AG04450 (cell line): ENCODE measurements at regions not wholly inside any gene's neighbourhood (a gene's known extent, or its start where the extent isn't known, plus 50 kb on each side); places are given as distances from the start of the nearest gene placed in this dataset.

ENCODE experiments used
- CTCF ChIA-PET: fragments of 300-600, 350-600 bp; formaldehyde crosslinking; extraction: SDS; loops from one replicate; lab custom pipeline; 2022; ENCODE audit warnings: antibody characterized with exemption, inconsistent platforms; lab: Charles Lee
- POLR2A ChIA-PET: fragments of 350-600 bp; formaldehyde crosslinking; extraction: SDS; loops from one replicate; lab custom pipeline; 2021; ENCODE audit warnings: antibody characterized with exemption, inconsistent platforms; lab: Yijun Ruan, JAX
- DNase-seq: peaks from one replicate; pipeline ENCODE4 v3.0.0-alpha.2; 2011; ENCODE audit warnings: low read depth, low spot score
- H3K27ac ChIP-seq: one replicate; pipeline ENCODE4 v1.5.1; 2012; ENCODE audit warnings: low read depth, low read length, control low read depth
- H3K27me3 ChIP-seq: one replicate; pipeline ENCODE4 v1.6.0; 2012; ENCODE audit warnings: low read length; ENCODE audit not compliant: control insufficient read depth, insufficient read depth
- H3K4me3 ChIP-seq: 2 replicates; pipeline ENCODE4 v1.5.1; 2011; ENCODE audit warnings: mild to moderate bottlenecking, low read depth, low read length, control low read depth
- H3K9me3 ChIP-seq: 2 replicates; pipeline ENCODE4 v1.5.1; 2012; ENCODE audit warnings: low read length; ENCODE audit not compliant: control insufficient read depth, insufficient read depth
- CTCF ChIP-seq: IDR thresholded peaks from 2 replicates; pipeline ENCODE4 v1.5.1; 2011; ENCODE audit warnings: low read depth, low read length, control low read depth, inconsistent platforms

GRCh38 chr4:160818571-160818970 lies 1345.2 kb downstream of the FSTL5 start:
- CTCF ChIA-PET, result no interaction called here
- POLR2A ChIA-PET, result no interaction called here
- no peak for DNase-seq
- Histone ChIP-seq H3K27me3 (no peaks in the 10 kb centered on the region), H3K9me3 (no peaks in the 10 kb centered on the region), H3K4me3 (no peak overlapping the region), H3K27ac (no peak overlapping the region)
- no peak for TF ChIP-seq CTCF

GRCh38 chr4:160819791-160820190 lies 1344.0 kb downstream of the FSTL5 start:
- DNase-seq, result no peak
- TF ChIP-seq CTCF, result no peak
- Histone ChIP-seq H3K27ac (no peak overlapping the region), H3K27me3 (no peaks in the 10 kb centered on the region), H3K9me3 (no peaks in the 10 kb centered on the region), H3K4me3 (no peak overlapping the region)
- ChIA-PET CTCF (no interaction called here), POLR2A (no interaction called here)

- Histone ChIP-seq H3K9me3 (peaks cover 2% of the 10 kb centered on the region; the same call in 1 of the 2 replicates), H3K27ac (no peak overlapping the region), H3K27me3 (no peaks in the 10 kb centered on the region), H3K4me3 (no peak overlapping the region)
- ChIA-PET POLR2A (no interaction called here), CTCF (no interaction called here)
- DNase-seq, result no peak
- no peak for TF ChIP-seq CTCF
Measured at GRCh38 chr4:160824481-160824880, 1339.3 kb downstream of the FSTL5 start.

- Histone ChIP-seq H3K27ac (no peak overlapping the region), H3K4me3 (no peak overlapping the region), H3K27me3 (no peaks in the 10 kb centered on the region), H3K9me3 (peaks cover 2% of the 10 kb centered on the region; the same call in 1 of the 2 replicates)
- DNase-seq, result no peak
- ChIA-PET POLR2A (no interaction called here), CTCF (no interaction called here)
- no peak for TF ChIP-seq CTCF
Measured at GRCh38 chr4:160825644-160826338, 1338.0 kb downstream of the FSTL5 start.

GRCh38 chr4:160826339-160826679 lies 1337.5 kb downstream of the FSTL5 start:
- TF ChIP-seq CTCF, result no peak
- no peak overlapping the region for H3K27ac ChIP-seq
- H3K4me3 ChIP-seq, result no peak overlapping the region
- ChIA-PET CTCF (no interaction called here), POLR2A (no interaction called here)
- no peak for DNase-seq
- H3K27me3 ChIP-seq, result no peaks in the 10 kb centered on the region
- peaks cover 2% of the 10 kb centered on the region; the same call in 1 of the 2 replicates for H3K9me3 ChIP-seq
